Osteocyte (in vitro differentiated cells): ENCODE measurements at regions not wholly inside any gene's neighbourhood (a gene's known extent, or its start where the extent isn't known, plus 50 kb on each side); places are given as distances from the start of the nearest gene placed in this dataset.

ENCODE experiments used
- DNase-seq: peaks from one replicate; pipeline ENCODE4 v3.0.0; 2021; ENCODE audit warnings: mixed read lengths; ENCODE audit not compliant: unreplicated experiment; ENCODE audit errors: extremely low spot score
- H3K27ac Mint-ChIP-seq: one replicate; pipeline ENCODE4 v1.8.0; 2021; ENCODE audit warnings: mild to moderate bottlenecking, mixed read lengths; ENCODE audit not compliant: unreplicated experiment
- H3K27me3 Mint-ChIP-seq: one replicate; pipeline ENCODE4 v1.8.0; 2021; ENCODE audit warnings: mixed read lengths; ENCODE audit not compliant: unreplicated experiment
- H3K36me3 Mint-ChIP-seq: one replicate; pipeline ENCODE4 v1.8.0; 2021; ENCODE audit warnings: mixed read lengths; ENCODE audit not compliant: unreplicated experiment
- H3K4me1 Mint-ChIP-seq: one replicate; pipeline ENCODE4 v1.8.0; 2021; ENCODE audit warnings: mixed read lengths; ENCODE audit not compliant: unreplicated experiment
- H3K4me3 Mint-ChIP-seq: one replicate; pipeline ENCODE4 v1.8.0; 2021; ENCODE audit warnings: mild to moderate bottlenecking, moderate library complexity, mixed read lengths; ENCODE audit not compliant: unreplicated experiment
- H3K9me3 Mint-ChIP-seq: one replicate; pipeline ENCODE4 v1.8.0; 2021; ENCODE audit warnings: mixed read lengths; ENCODE audit not compliant: unreplicated experiment
- TF ChIP-seq, protein P1 (sequence below): fragments of 200-600 bp; sonication (generic); IDR thresholded peaks from 2 replicates; pipeline ENCODE4 v1.5.0; 2021; ENCODE audit warnings: antibody characterized with exemption, mild to moderate bottlenecking, moderate library complexity

DNA sequence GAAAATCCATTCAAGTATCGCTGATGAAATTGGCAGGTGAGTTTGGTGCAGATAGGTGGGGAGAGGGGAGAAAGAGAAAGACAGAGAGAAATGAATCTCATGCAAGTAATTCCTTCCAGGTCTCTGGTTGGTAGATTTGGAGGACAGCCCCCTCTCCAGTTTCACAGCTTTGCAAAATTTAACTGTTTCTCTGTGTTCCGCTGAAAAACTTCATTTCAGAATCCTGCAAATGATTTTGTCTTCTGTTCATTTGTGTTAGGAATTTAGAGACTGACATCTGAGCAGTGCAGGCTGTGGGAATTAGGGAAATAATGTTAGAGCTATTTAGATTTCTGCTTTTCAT, 328.5 kb downstream of the FBXW7 start:
- Mint-ChIP-seq H3K36me3 (no peaks in the 10 kb centered on the region), H3K27ac (no peak overlapping the region), H3K4me1 (no peaks in the 10 kb centered on the region), H3K9me3 (no peaks in the 10 kb centered on the region), H3K4me3 (no peak overlapping the region), H3K27me3 (peaks cover 44% of the 10 kb centered on the region)
- no peak for DNase-seq
- TF ChIP-seq, protein P1, sequence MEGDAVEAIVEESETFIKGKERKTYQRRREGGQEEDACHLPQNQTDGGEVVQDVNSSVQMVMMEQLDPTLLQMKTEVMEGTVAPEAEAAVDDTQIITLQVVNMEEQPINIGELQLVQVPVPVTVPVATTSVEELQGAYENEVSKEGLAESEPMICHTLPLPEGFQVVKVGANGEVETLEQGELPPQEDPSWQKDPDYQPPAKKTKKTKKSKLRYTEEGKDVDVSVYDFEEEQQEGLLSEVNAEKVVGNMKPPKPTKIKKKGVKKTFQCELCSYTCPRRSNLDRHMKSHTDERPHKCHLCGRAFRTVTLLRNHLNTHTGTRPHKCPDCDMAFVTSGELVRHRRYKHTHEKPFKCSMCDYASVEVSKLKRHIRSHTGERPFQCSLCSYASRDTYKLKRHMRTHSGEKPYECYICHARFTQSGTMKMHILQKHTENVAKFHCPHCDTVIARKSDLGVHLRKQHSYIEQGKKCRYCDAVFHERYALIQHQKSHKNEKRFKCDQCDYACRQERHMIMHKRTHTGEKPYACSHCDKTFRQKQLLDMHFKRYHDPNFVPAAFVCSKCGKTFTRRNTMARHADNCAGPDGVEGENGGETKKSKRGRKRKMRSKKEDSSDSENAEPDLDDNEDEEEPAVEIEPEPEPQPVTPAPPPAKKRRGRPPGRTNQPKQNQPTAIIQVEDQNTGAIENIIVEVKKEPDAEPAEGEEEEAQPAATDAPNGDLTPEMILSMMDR = no peak

DNA sequence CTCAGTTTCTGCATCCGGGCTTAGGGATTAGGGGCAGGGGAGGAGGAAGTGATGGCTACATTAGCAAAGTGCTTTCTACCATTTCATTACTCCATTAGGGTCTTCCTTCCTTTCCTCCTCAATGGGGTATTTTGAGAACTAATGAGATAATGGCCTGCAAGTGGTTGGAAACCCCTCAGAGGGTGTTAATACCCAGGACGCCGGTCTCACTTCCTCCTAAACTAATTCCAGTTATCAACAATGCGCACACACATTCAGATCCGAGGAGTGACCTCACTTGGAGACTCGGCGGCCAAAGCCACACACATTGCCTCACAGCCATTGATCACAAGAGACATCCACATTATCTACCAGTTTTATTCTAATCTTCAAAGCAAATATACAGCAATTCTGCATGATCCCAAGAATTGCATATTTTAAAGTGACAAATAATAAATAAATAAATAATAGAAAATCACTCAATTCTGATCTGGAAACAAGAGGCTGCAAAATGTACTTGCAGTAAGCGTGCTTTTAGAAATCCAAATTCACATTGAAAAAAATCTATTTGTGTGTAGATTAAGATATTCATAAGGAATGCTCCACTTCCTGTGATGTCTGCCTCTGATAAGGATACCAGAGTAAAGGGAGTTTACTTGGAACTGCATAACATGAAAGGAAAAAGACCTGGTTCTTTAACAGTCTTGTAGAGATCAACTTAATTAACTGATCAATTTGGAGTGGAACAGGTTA, 329.1 kb downstream of the FBXW7 start:
- TF ChIP-seq, protein P1 = no peak
- H3K4me3 Mint-ChIP-seq = no peak overlapping the region
- no peak for DNase-seq
- H3K27me3 Mint-ChIP-seq = peaks cover 43% of the 10 kb centered on the region
- H3K36me3 Mint-ChIP-seq = no peaks in the 10 kb centered on the region
- no peak overlapping the region for H3K27ac Mint-ChIP-seq
- H3K4me1 Mint-ChIP-seq = no peaks in the 10 kb centered on the region
- no peaks in the 10 kb centered on the region for H3K9me3 Mint-ChIP-seq

DNA sequence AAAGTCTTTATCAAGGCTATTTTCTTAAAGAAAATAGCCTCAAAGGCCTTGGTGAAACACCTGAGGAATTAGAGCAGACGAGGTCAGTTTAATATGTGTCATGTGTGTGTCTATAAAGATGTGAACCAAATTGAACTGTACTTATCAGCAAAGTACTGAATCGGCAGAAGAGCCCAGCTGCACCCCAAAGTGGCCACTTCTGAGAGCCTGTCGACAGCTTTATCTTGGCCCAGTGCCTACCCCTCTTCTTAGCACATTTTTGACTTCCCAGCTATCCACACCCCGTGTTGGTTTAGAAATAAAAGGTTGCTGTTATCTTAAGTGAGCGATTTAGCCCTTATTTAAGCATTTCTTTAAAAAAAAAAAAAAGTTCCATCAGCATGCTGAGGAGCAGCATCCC, 329.7 kb downstream of the FBXW7 start:
- Mint-ChIP-seq H3K4me3 (no peak overlapping the region), H3K36me3 (no peaks in the 10 kb centered on the region), H3K27ac (no peak overlapping the region), H3K4me1 (no peaks in the 10 kb centered on the region), H3K27me3 (peaks cover 41% of the 10 kb centered on the region), H3K9me3 (no peaks in the 10 kb centered on the region)
- no peak for DNase-seq
- TF ChIP-seq, protein P1 = no peak

DNA sequence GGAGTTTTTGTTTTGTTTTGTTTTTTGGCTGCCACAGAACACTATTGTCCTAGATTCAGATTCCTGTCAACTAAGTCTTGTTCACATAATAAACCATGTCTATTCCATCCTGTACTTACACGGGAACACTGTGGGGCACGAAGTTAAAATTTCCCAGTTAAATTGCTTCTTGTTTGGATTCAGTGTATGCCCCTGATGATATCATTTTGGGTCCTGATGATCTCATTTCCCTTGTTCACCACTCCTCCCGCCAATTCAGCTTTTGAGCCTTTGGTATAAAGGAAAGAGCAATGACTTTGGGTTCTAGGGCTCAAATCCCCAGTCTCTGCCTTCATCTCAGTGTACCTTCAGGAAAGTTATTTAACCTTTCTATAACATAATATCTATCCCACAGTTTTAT, 333.5 kb downstream of the FBXW7 start:
- no peak for DNase-seq
- TF ChIP-seq, protein P1 = no peak
- H3K9me3 Mint-ChIP-seq = no peaks in the 10 kb centered on the region
- H3K36me3 Mint-ChIP-seq = no peaks in the 10 kb centered on the region
- H3K27me3 Mint-ChIP-seq = peaks cover 41% of the 10 kb centered on the region
- H3K27ac Mint-ChIP-seq = no peak overlapping the region
- no peaks in the 10 kb centered on the region for H3K4me1 Mint-ChIP-seq
- H3K4me3 Mint-ChIP-seq = no peak overlapping the region

DNA sequence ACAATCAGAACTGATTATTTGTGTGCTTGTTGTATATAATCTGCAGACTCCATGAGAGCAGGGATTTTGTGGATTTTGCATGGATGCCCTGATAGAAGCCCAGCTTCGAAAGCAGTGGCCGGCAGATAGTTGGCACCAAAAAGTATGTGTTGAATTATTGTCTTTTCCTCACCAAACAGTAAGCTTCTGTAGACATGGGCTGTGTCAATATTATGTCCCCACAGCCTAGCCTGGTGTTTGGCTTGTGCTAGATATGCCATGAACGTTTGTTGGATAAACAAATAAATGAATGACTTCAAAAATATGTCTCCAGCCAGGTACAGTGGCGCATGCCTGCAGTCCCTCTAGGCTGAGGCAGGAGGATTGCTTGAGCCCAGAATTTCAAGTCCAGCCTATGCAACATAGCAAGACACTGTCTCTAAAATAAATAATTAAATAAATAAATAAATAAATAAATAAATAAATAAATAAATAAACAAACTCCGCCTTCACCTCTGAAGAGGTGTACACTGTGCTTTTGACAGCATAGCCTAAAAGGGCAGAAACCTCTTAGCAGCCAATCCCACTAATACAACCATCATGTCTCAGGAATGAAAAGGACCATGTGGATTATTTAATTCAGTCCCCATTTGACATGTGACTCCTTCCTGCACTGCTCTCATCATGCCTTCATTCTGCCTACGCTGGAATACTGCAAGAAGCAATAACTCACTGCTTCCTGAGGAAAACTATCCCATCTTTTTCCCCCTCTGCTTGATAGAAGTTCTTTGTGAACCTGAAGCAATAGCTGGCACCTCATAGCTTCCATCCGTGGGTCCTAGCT, 335.2 kb downstream of the FBXW7 start:
- no peak overlapping the region for H3K27ac Mint-ChIP-seq
- H3K4me1 Mint-ChIP-seq = no peaks in the 10 kb centered on the region
- no peak for DNase-seq
- H3K27me3 Mint-ChIP-seq = peaks cover 36% of the 10 kb centered on the region
- H3K9me3 Mint-ChIP-seq = no peaks in the 10 kb centered on the region
- no peaks in the 10 kb centered on the region for H3K36me3 Mint-ChIP-seq
- TF ChIP-seq, protein P1 = no peak
- H3K4me3 Mint-ChIP-seq = no peak overlapping the region
